NCI-H526 treated with DMSO at 0.1 percent for 48 hours (cell line): ENCODE measurements at regions not wholly inside any gene's neighbourhood (a gene's known extent, or its start where the extent isn't known, plus 50 kb on each side); places are given as distances from the start of the nearest gene placed in this dataset.
A peak's percentile ranks its signal among the peaks of the same experiment; 100 is the strongest.
"Not testable (repeated sequence)": the region's sequence is repeated elsewhere in the genome, so short reads cannot be mapped to it uniquely, and the experiment has no call there.

ENCODE experiments used
- DNase-seq: peaks from one replicate; lab custom pipeline; 2025; lab: John Stamatoyannopoulos, UW

- DNase-seq = not testable (repeated sequence)
Measured at GRCh38 chrX:71822314-71822713, 59.2 kb downstream of the CXorf49B start.

GRCh38 chrX:71823391-71824057 is 60.4 kb downstream of the CXorf49B start:
- DNase-seq = no peak

DNA sequence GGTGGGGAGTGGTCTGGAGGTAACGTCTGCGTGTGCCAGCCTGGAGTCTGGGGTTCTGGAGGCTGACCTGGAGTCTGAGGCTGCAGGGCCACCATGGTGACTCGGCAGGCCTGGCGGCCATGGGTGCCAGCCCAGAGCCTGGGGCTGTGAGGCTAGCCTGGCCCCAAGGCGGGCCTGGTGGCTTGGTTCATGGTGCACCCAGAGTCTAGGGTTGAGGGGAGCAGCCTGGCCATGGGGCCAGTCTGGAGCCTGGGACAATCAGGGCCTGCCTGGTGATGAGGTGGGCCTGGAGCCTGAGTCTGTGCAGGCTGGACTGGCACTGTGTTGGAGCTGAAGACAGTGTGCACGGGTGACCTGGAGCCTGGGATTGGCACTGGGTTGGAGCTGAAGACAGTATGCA is 64.9 kb downstream of the CXorf49B start:
- DNase-seq = no peak

DNA sequence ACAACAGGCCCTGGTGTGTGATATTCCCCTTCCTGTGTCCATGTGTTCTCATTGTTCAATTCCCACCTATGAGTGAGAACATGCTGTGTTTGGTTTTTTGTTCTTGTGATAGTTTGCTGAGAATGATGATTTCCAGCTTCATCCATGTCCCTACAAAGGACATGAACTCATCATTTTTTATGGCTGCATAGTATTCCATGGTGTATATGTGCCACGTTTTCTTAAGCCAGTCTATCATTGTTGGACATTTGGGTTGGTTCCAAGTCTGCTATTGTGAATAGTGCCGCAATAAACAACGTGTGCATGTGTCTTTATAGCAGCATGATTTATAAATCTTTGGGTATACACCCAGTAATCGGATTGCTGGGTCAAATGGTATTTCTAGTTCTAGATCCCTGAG is 72.6 kb upstream of the NHSL2 start:
- DNase-seq = not testable (repeated sequence)

DNA sequence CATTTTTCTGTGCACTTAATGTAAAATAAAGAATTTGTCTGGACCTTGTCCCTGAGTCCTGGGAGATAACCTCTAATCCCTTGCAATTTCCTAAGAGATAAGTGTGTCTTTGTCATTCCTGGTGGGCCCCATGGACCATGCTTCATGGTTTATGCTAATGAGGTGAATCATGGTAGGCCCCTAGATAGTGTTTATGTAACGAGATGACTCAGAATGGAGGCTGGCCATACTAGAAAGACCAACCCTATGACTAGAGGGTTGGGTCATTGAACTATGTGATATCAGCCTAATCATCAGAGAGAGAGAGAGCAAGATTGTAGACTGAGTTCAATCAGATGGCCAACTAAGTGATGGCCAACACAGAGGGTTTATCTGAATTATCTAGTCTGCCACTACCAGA is 64.2 kb upstream of the NHSL2 start:
- no peak for DNase-seq

- DNase-seq = no peak
Measured at GRCh38 chrX:71852182-71852581, 58.5 kb upstream of the NHSL2 start.

GRCh38 chrX:71859637-71860036 is 51.0 kb upstream of the NHSL2 start:
- DNase-seq = peak; percentile 2
